ENCODE measurements at regions not wholly inside any gene's neighbourhood (a gene's known extent, or its start where the extent isn't known, plus 50 kb on each side); places are given as distances from the start of the nearest gene placed in this dataset.

GRCh38 chr1:232682248-232682647 lies 52.3 kb upstream of the SIPA1L2 start:
- Histone ChIP-seq H3K36me3 (ENCODE audit: control insufficient read depth, insufficient read depth, low read length) (no peaks in the 10 kb centered on the region), H3K27ac (ENCODE audit: low read length) (no peak overlapping the region), H3K27me3 (ENCODE audit: control insufficient read depth, insufficient read depth, low read length) (no peaks in the 10 kb centered on the region), H3K4me1 (ENCODE audit: control insufficient read depth, insufficient read depth, low read length) (no peaks in the 10 kb centered on the region), H3K9me3 (ENCODE audit: control insufficient read depth, insufficient read depth, low read depth, low read length) (no peaks in the 10 kb centered on the region), H3K4me3 (ENCODE audit: low read depth in 2 of 2, low read length in 2 of 2) (no peak overlapping the region)
- ATAC-seq (no peak), DNase-seq (ENCODE audit: low read depth, low spot score) (no peak)
- in situ Hi-C loops (cut with HindIII; ENCODE audit: low pct_unique_long_range_greater_than_20kb, low sequenced_read_pairs): no loop called here
- ChIA-PET POLR2A (no interaction called here), CTCF (no interaction called here)
- no TSS peak for BruUV-seq (replicated peaks)
- no peak for TF ChIP-seq POLR2AphosphoS5 (IDR thresholded peaks at IDR 0.05; ENCODE audit: low read depth, low read length)
- no peak for TF ChIP-seq SIN3A (IDR thresholded peaks at IDR 0.05; ENCODE audit: borderline replicate concordance, insufficient read depth, low read depth, low read length)
- TF ChIP-seq TCF7L2 (IDR thresholded peaks at IDR 0.05; ENCODE audit: low read depth, low read length): no peak
- TF ChIP-seq REST (IDR thresholded peaks at IDR 0.05; ENCODE audit: insufficient read depth in 1 of 2, low read depth in 2 of 2, low read length in 1 of 2): no peak
- no peak for TF ChIP-seq CTCF (IDR thresholded peaks at IDR 0.05)
- intact Hi-C loops (cut with micrococcal nuclease; ENCODE audit: unreplicated experiment): no loop called here

GRCh38 chr1:232684371-232685105 lies 54.6 kb upstream of the SIPA1L2 start:
- no peak for TF ChIP-seq TCF7L2 (IDR thresholded peaks at IDR 0.05; ENCODE audit: low read depth, low read length)
- CTCF ChIA-PET: no interaction called here
- no TSS peak for BruUV-seq (replicated peaks)
- POLR2A ChIA-PET: no interaction called here
- H3K9me3 ChIP-seq (ENCODE audit: control insufficient read depth, insufficient read depth, low read depth, low read length): no peaks in the 10 kb centered on the region
- DNase-seq (ENCODE audit: low read depth, low spot score): no peak
- no peaks in the 10 kb centered on the region for H3K36me3 ChIP-seq (ENCODE audit: control insufficient read depth, insufficient read depth, low read length)
- no peak overlapping the region for H3K27ac ChIP-seq (ENCODE audit: low read length)
- ATAC-seq: no peak
- intact Hi-C loops (cut with micrococcal nuclease; ENCODE audit: unreplicated experiment): no loop called here
- no peaks in the 10 kb centered on the region for H3K4me1 ChIP-seq (ENCODE audit: control insufficient read depth, insufficient read depth, low read length)
- no peaks in the 10 kb centered on the region for H3K27me3 ChIP-seq (ENCODE audit: control insufficient read depth, insufficient read depth, low read length)
- no peak overlapping the region for H3K4me3 ChIP-seq (ENCODE audit: low read depth in 2 of 2, low read length in 2 of 2)
- in situ Hi-C loops (cut with HindIII; ENCODE audit: low pct_unique_long_range_greater_than_20kb, low sequenced_read_pairs): no loop called here

- TF ChIP-seq SIN3A (IDR thresholded peaks at IDR 0.05; ENCODE audit: borderline replicate concordance, insufficient read depth, low read depth, low read length): no peak
- TF ChIP-seq REST (IDR thresholded peaks at IDR 0.05; ENCODE audit: insufficient read depth in 1 of 2, low read depth in 2 of 2, low read length in 1 of 2): no peak
- no peak for TF ChIP-seq POLR2AphosphoS5 (IDR thresholded peaks at IDR 0.05; ENCODE audit: low read depth, low read length)
- TF ChIP-seq CTCF (IDR thresholded peaks at IDR 0.05): no peak
- TF ChIP-seq TCF7L2 (IDR thresholded peaks at IDR 0.05; ENCODE audit: low read depth, low read length): no peak
- POLR2A ChIA-PET: no interaction called here
- no peaks in the 10 kb centered on the region for H3K4me1 ChIP-seq (ENCODE audit: control insufficient read depth, insufficient read depth, low read length)
- H3K36me3 ChIP-seq (ENCODE audit: control insufficient read depth, insufficient read depth, low read length): no peaks in the 10 kb centered on the region
- no peak for DNase-seq (ENCODE audit: low read depth, low spot score)
- H3K27ac ChIP-seq (ENCODE audit: low read length): no peak overlapping the region
- CTCF ChIA-PET: no interaction called here
- no peak overlapping the region for H3K4me3 ChIP-seq (ENCODE audit: low read depth in 2 of 2, low read length in 2 of 2)
- no peaks in the 10 kb centered on the region for H3K9me3 ChIP-seq (ENCODE audit: control insufficient read depth, insufficient read depth, low read depth, low read length)
- intact Hi-C loops (cut with micrococcal nuclease; ENCODE audit: unreplicated experiment) (no loop called here), in situ Hi-C loops (cut with HindIII; ENCODE audit: low pct_unique_long_range_greater_than_20kb, low sequenced_read_pairs) (no loop called here)
- BruUV-seq (replicated peaks): no TSS peak
- ATAC-seq: no peak
- H3K27me3 ChIP-seq (ENCODE audit: control insufficient read depth, insufficient read depth, low read length): no peaks in the 10 kb centered on the region; the same call in 1 of the 2 replicates
Measured at GRCh38 chr1:232686346-232686745, 56.4 kb upstream of the SIPA1L2 start.

Measured in Panc1 (cell line).